ENCODE measurements at regions not wholly inside any gene's neighbourhood (a gene's known extent, or its start where the extent isn't known, plus 50 kb on each side); places are given as distances from the start of the nearest gene placed in this dataset.

- WGBS, 2 donors = 35 to 51% methylated on average over 2 of the region's 2 CpGs
- no peaks in the 10 kb centered on the region for H3K4me1 ChIP-seq
- no peaks in the 10 kb centered on the region for H3K27me3 ChIP-seq
- intact Hi-C loops (cut with DNase I) = no loop called here
- TF ChIP-seq CTCF (IDR thresholded peaks at IDR 0.05) (no peak), POLR2A (IDR thresholded peaks at IDR 0.05) (no peak)
- H3K36me3 ChIP-seq (replicated peaks in 1 of 2; ENCODE audit: insufficient read depth in 1 of 2, low read depth in 2 of 2) = no peaks in the 10 kb centered on the region
- DNase-seq = no peak
- no peak for ATAC-seq
- no peaks in the 10 kb centered on the region for H3K9me3 ChIP-seq
- no peak overlapping the region for H3K4me3 ChIP-seq
- H3K27ac ChIP-seq = no peak overlapping the region
Measured at GRCh38 chr13:86741762-86742285, 929.3 kb upstream of the SLITRK5 start.

GRCh38 chr13:86757236-86757978 lies 913.8 kb upstream of the SLITRK5 start:
- intact Hi-C loops (cut with DNase I) = no loop called here
- H3K4me3 ChIP-seq = no peak overlapping the region
- WGBS, 2 donors = 70 to 74% methylated on average over 9 of the region's 9 CpGs
- no peak overlapping the region for H3K27ac ChIP-seq
- H3K4me1 ChIP-seq = no peaks in the 10 kb centered on the region
- H3K36me3 ChIP-seq (replicated peaks in 1 of 2; ENCODE audit: insufficient read depth in 1 of 2, low read depth in 2 of 2) = no peaks in the 10 kb centered on the region
- H3K27me3 ChIP-seq = no peaks in the 10 kb centered on the region
- DNase-seq (no peak), ATAC-seq (no peak)
- H3K9me3 ChIP-seq = no peaks in the 10 kb centered on the region
- TF ChIP-seq POLR2A (IDR thresholded peaks at IDR 0.05) = no peak
- no peak for TF ChIP-seq CTCF (IDR thresholded peaks at IDR 0.05)

GRCh38 chr13:86758116-86758515 lies 913.1 kb upstream of the SLITRK5 start:
- ATAC-seq = no peak
- no peak for DNase-seq
- intact Hi-C loops (cut with DNase I) = no loop called here
- 90% methylated on average over 4 of the region's 4 CpGs for WGBS, 2 donors
- H3K27ac ChIP-seq = no peak overlapping the region
- no peaks in the 10 kb centered on the region for H3K36me3 ChIP-seq (replicated peaks in 1 of 2; ENCODE audit: insufficient read depth in 1 of 2, low read depth in 2 of 2)
- TF ChIP-seq CTCF (IDR thresholded peaks at IDR 0.05) (no peak), POLR2A (IDR thresholded peaks at IDR 0.05) (no peak)
- no peaks in the 10 kb centered on the region for H3K9me3 ChIP-seq
- H3K27me3 ChIP-seq = no peaks in the 10 kb centered on the region
- H3K4me1 ChIP-seq = no peaks in the 10 kb centered on the region
- H3K4me3 ChIP-seq = no peak overlapping the region

- ATAC-seq (no peak), DNase-seq (no peak)
- no peak overlapping the region for H3K4me3 ChIP-seq
- no peak overlapping the region for H3K27ac ChIP-seq
- H3K4me1 ChIP-seq = no peaks in the 10 kb centered on the region
- no peak for TF ChIP-seq CTCF (IDR thresholded peaks at IDR 0.05)
- TF ChIP-seq POLR2A (IDR thresholded peaks at IDR 0.05) = no peak
- no peaks in the 10 kb centered on the region for H3K36me3 ChIP-seq (replicated peaks in 1 of 2; ENCODE audit: insufficient read depth in 1 of 2, low read depth in 2 of 2)
- H3K27me3 ChIP-seq = no peaks in the 10 kb centered on the region
- 83 to 91% methylated on average over 5 of the region's 5 CpGs for WGBS, 2 donors
- intact Hi-C loops (cut with DNase I) = no loop called here
- H3K9me3 ChIP-seq = no peaks in the 10 kb centered on the region
Measured at GRCh38 chr13:86760620-86761019, 910.6 kb upstream of the SLITRK5 start.

DNA sequence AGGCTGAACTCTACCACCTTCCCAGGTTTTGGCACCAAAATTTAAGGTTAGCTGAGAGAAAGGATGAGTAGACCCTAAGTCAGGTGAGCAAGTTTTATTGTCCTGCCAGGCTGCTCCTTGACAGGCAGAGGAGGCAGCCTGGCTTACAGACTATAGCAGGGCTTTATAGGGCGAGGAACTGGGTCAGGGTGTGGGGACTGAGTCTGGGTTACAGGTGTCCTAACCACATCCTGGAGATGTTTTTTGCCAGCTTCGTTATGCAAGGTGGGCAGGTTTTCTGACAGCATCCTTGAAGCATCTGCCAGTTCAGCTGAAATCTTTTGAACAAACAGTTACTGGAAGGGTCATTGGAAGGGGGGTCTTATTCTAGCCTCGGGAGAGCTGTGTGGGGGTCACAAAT lies 905.7 kb upstream of the SLITRK5 start:
- no peak for DNase-seq

More for the DNA sequence above, 905.7 kb upstream of the SLITRK5 start:
- H3K27ac ChIP-seq = no peak overlapping the region
- H3K4me1 ChIP-seq = no peaks in the 10 kb centered on the region
- H3K27me3 ChIP-seq = no peaks in the 10 kb centered on the region
- H3K9me3 ChIP-seq = no peaks in the 10 kb centered on the region
- no peaks in the 10 kb centered on the region for H3K36me3 ChIP-seq (replicated peaks in 1 of 2; ENCODE audit: insufficient read depth in 1 of 2, low read depth in 2 of 2)
- no peak overlapping the region for H3K4me3 ChIP-seq
- ATAC-seq = no peak
- WGBS, 2 donors = 36 to 48% methylated on average over 3 of the region's 3 CpGs
- TF ChIP-seq CTCF (IDR thresholded peaks at IDR 0.05) (no peak), POLR2A (IDR thresholded peaks at IDR 0.05) (no peak)
- intact Hi-C loops (cut with DNase I) = no loop called here

Data from body of pancreas (tissue), 4 donors.